HEK293 (cell line): ENCODE measurements at regions not wholly inside any gene's neighbourhood (a gene's known extent, or its start where the extent isn't known, plus 50 kb on each side); places are given as distances from the start of the nearest gene placed in this dataset.

ENCODE experiments used
- BCL11A ChIP-seq: fragments of 450-650 bp; formaldehyde crosslinking; IDR thresholded peaks from 2 replicates; pipeline ENCODE4 v1.5.1; 2016; ENCODE audit warnings: low read depth, missing biosample characterization, missing genetic modification characterization
- ZNF24 ChIP-seq: fragments of 450-650 bp; formaldehyde crosslinking; IDR thresholded peaks from 2 replicates; pipeline ENCODE4 v1.5.1; 2016; ENCODE audit warnings: missing biosample characterization, missing genetic modification characterization
- ZNF274 ChIP-seq, 2 experiments: fragments of 200-500 bp in 1 of 2; fragments of 450-650 bp in 1 of 2; sonication (Bioruptor generic) in 1 of 2; formaldehyde crosslinking in 1 of 2; IDR thresholded peaks; 2 replicates each; pipeline versions ENCODE4 v1.5.1 to v1.6.1; 2014 to 2016; ENCODE audit warnings: borderline replicate concordance in 1 of 2, inconsistent platforms in 1 of 2, low read length in 1 of 2, missing biosample characterization in 1 of 2, missing genetic modification characterization in 1 of 2
- ZNF416 ChIP-seq: fragments of 450-650 bp; formaldehyde crosslinking; IDR thresholded peaks from 2 replicates; pipeline ENCODE4 v1.5.1; 2016; ENCODE audit warnings: missing biosample characterization, missing genetic modification characterization
- ZNF530 ChIP-seq: fragments of 450-650 bp; formaldehyde crosslinking; IDR thresholded peaks from 2 replicates; pipeline ENCODE4 v1.5.1; 2016; ENCODE audit warnings: low read depth, missing biosample characterization, missing genetic modification characterization
- TF ChIP-seq, protein P1 (sequence below): fragments of 450-650 bp; formaldehyde crosslinking; IDR thresholded peaks from 2 replicates; pipeline ENCODE4 v1.5.1; 2016; ENCODE audit warnings: missing biosample characterization, missing genetic modification characterization
- TF ChIP-seq, protein P2 (sequence below): fragments of 450-650 bp; formaldehyde crosslinking; IDR thresholded peaks from 2 replicates; pipeline ENCODE4 v1.5.1; 2017; ENCODE audit warnings: missing biosample characterization, missing genetic modification characterization
- TF ChIP-seq, protein P3 (sequence below): sonication (generic); formaldehyde crosslinking; IDR thresholded peaks from 2 replicates; pipeline ENCODE4 v1.8.1; 2022; ENCODE audit warnings: mild to moderate bottlenecking, moderate library complexity, missing genetic modification reagents

DNA sequence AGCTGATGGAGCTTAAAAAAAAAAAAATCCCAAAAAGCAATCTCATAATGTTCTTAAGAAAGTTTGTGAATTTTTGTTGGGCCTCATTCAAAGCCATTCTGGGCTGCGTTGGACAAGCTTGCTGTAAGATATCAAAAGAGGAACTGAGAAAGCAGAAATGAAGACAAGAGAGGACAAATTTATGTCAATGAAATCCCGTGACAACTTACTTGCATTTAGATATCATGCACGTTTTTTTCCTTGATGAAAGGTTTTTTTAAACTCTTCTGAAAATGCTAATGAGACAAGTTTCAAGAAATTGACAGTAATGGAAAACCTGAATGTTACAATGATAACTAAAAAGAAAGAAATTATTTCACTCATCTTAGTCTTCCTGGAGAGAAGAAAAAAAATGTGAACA is 662.9 kb downstream of the SQOR start:
- TF ChIP-seq ZNF416 (tag by site-specific recombination), result no peak
- TF ChIP-seq, protein P1, sequence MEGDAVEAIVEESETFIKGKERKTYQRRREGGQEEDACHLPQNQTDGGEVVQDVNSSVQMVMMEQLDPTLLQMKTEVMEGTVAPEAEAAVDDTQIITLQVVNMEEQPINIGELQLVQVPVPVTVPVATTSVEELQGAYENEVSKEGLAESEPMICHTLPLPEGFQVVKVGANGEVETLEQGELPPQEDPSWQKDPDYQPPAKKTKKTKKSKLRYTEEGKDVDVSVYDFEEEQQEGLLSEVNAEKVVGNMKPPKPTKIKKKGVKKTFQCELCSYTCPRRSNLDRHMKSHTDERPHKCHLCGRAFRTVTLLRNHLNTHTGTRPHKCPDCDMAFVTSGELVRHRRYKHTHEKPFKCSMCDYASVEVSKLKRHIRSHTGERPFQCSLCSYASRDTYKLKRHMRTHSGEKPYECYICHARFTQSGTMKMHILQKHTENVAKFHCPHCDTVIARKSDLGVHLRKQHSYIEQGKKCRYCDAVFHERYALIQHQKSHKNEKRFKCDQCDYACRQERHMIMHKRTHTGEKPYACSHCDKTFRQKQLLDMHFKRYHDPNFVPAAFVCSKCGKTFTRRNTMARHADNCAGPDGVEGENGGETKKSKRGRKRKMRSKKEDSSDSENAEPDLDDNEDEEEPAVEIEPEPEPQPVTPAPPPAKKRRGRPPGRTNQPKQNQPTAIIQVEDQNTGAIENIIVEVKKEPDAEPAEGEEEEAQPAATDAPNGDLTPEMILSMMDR (tag by site-specific recombination), result no peak
- no peak for TF ChIP-seq ZNF274 (IDR thresholded peaks at IDR 0.05; ENCODE audit: low read length)
- TF ChIP-seq ZNF274 (tag by site-specific recombination; IDR thresholded peaks at IDR 0.05; ENCODE audit: borderline replicate concordance), result no peak
- TF ChIP-seq ZNF24 (tag by site-specific recombination), result no peak
- TF ChIP-seq ZNF530 (tag by site-specific recombination), result no peak
- TF ChIP-seq BCL11A (tag by site-specific recombination), result no peak
- TF ChIP-seq, protein P2, sequence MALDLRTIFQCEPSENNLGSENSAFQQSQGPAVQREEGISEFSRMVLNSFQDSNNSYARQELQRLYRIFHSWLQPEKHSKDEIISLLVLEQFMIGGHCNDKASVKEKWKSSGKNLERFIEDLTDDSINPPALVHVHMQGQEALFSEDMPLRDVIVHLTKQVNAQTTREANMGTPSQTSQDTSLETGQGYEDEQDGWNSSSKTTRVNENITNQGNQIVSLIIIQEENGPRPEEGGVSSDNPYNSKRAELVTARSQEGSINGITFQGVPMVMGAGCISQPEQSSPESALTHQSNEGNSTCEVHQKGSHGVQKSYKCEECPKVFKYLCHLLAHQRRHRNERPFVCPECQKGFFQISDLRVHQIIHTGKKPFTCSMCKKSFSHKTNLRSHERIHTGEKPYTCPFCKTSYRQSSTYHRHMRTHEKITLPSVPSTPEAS, result no peak
- TF ChIP-seq, protein P3, sequence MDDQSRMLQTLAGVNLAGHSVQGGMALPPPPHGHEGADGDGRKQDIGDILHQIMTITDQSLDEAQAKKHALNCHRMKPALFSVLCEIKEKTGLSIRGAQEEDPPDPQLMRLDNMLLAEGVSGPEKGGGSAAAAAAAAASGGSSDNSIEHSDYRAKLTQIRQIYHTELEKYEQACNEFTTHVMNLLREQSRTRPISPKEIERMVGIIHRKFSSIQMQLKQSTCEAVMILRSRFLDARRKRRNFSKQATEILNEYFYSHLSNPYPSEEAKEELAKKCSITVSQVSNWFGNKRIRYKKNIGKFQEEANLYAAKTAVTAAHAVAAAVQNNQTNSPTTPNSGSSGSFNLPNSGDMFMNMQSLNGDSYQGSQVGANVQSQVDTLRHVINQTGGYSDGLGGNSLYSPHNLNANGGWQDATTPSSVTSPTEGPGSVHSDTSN (CRISPR knock-in tag), result no peak
